ENCODE measurements at regions not wholly inside any gene's neighbourhood (a gene's known extent, or its start where the extent isn't known, plus 50 kb on each side); places are given as distances from the start of the nearest gene placed in this dataset.
"Not testable (repeated sequence)": the region's sequence is repeated elsewhere in the genome, so short reads cannot be mapped to it uniquely, and the experiment has no call there.

GRCh38 chr1:68780919-68781318 is 284.0 kb upstream of the DEPDC1 start:
- DNase-seq (ENCODE audit: low read depth in 2 of 2) = no peak

GRCh38 chr1:68782890-68783289 is 286.0 kb upstream of the DEPDC1 start:
- DNase-seq (ENCODE audit: low read depth in 2 of 2) = no peak

- DNase-seq (ENCODE audit: low read depth in 2 of 2) = no peak
These were observed 288.4 kb upstream of the DEPDC1 start for GRCh38 chr1:68785328-68785727.

- DNase-seq (ENCODE audit: low read depth in 2 of 2) = no peak
These were observed 291.9 kb upstream of the DEPDC1 start for GRCh38 chr1:68788762-68789161.

- DNase-seq (ENCODE audit: low read depth in 2 of 2) = no peak
These were observed 294.9 kb upstream of the DEPDC1 start for GRCh38 chr1:68791800-68792199.

- DNase-seq (ENCODE audit: low read depth in 2 of 2) = no peak
These were observed 299.1 kb upstream of the DEPDC1 start for GRCh38 chr1:68795956-68796355.

GRCh38 chr1:68796888-68797287 is 300.0 kb upstream of the DEPDC1 start:
- DNase-seq (ENCODE audit: low read depth in 2 of 2) = no peak

- DNase-seq (ENCODE audit: low read depth in 2 of 2) = no peak
These were observed 301.2 kb upstream of the DEPDC1 start for GRCh38 chr1:68798071-68798470.

- no peak for DNase-seq (ENCODE audit: low read depth in 2 of 2)
These were observed 302.2 kb upstream of the DEPDC1 start for GRCh38 chr1:68799096-68799495.

GRCh38 chr1:68800182-68800581 is 303.3 kb upstream of the DEPDC1 start:
- DNase-seq (ENCODE audit: low read depth in 2 of 2) = no peak

- no peak for DNase-seq (ENCODE audit: low read depth in 2 of 2)
These were observed 304.6 kb upstream of the DEPDC1 start for GRCh38 chr1:68801440-68801839.

GRCh38 chr1:68805097-68805641 is 308.3 kb upstream of the DEPDC1 start:
- DNase-seq (ENCODE audit: low read depth in 2 of 2) = no peak

GRCh38 chr1:68808351-68808750 is 311.5 kb upstream of the DEPDC1 start:
- no peak for DNase-seq (ENCODE audit: low read depth in 2 of 2)

GRCh38 chr1:68811806-68812205 is 314.9 kb upstream of the DEPDC1 start:
- no peak for DNase-seq (ENCODE audit: low read depth in 2 of 2)

GRCh38 chr1:68812333-68812732 is 315.5 kb upstream of the DEPDC1 start:
- no peak for DNase-seq (ENCODE audit: low read depth in 2 of 2)

GRCh38 chr1:68814067-68814466 is 317.2 kb upstream of the DEPDC1 start:
- no peak for DNase-seq (ENCODE audit: low read depth in 2 of 2)

- no peak for DNase-seq (ENCODE audit: low read depth in 2 of 2)
These were observed 318.8 kb upstream of the DEPDC1 start for GRCh38 chr1:68815632-68816031.

- not testable (repeated sequence) for DNase-seq (ENCODE audit: low read depth in 2 of 2)
These were observed 320.8 kb upstream of the DEPDC1 start for GRCh38 chr1:68817505-68818210.

GRCh38 chr1:68819190-68819829 is 322.4 kb upstream of the DEPDC1 start:
- DNase-seq (ENCODE audit: low read depth in 2 of 2) = no peak

GRCh38 chr1:68820151-68820550 is 323.3 kb upstream of the DEPDC1 start:
- DNase-seq (ENCODE audit: low read depth in 2 of 2) = no peak

GRCh38 chr1:68826836-68827235 is 330.0 kb upstream of the DEPDC1 start:
- no peak for DNase-seq (ENCODE audit: low read depth in 2 of 2)

GRCh38 chr1:68827261-68827660 is 330.4 kb upstream of the DEPDC1 start:
- no peak for DNase-seq (ENCODE audit: low read depth in 2 of 2)

- DNase-seq (ENCODE audit: low read depth in 2 of 2) = no peak
These were observed 331.1 kb upstream of the DEPDC1 start for GRCh38 chr1:68828013-68828412.

All from lung microvascular endothelial cell (primary cell).